ENCODE measurements at regions not wholly inside any gene's neighbourhood (a gene's known extent, or its start where the extent isn't known, plus 50 kb on each side); places are given as distances from the start of the nearest gene placed in this dataset.

DNA sequence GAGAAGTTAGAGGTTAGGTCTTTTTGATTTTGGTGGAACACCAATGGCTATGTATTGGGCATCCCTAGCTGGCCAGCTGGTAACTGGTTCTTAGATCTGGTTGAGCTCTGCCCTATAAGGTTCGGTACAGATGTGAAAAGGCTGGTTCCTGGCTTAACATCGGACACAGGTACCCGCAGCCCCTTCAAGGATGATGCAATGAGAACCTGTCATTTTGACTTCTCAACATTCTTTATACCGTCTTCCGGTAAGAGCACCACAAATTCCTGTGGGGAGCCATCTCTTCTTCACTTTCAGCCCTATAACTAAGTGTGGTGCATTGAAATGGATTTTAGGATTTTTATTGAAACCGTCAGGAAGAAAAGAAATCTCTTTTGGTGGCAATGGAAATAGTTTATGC is 222.8 kb downstream of the ADAMTS9 start:
- WGBS, 2 donors, result 94 to 99% methylated on average over 6 of the region's 6 CpGs
- intact Hi-C loops (cut with DNase I; ENCODE audit: low total_unique reads), result no loop called here
- H3K4me3 ChIP-seq (ENCODE audit: low read depth, poor library complexity, severe bottlenecking), result no peak overlapping the region
- no peak for DNase-seq (ENCODE audit: low spot score in 2 of 2)
- TF ChIP-seq POLR2A (IDR thresholded peaks at IDR 0.05), result no peak
- TF ChIP-seq, protein P1, sequence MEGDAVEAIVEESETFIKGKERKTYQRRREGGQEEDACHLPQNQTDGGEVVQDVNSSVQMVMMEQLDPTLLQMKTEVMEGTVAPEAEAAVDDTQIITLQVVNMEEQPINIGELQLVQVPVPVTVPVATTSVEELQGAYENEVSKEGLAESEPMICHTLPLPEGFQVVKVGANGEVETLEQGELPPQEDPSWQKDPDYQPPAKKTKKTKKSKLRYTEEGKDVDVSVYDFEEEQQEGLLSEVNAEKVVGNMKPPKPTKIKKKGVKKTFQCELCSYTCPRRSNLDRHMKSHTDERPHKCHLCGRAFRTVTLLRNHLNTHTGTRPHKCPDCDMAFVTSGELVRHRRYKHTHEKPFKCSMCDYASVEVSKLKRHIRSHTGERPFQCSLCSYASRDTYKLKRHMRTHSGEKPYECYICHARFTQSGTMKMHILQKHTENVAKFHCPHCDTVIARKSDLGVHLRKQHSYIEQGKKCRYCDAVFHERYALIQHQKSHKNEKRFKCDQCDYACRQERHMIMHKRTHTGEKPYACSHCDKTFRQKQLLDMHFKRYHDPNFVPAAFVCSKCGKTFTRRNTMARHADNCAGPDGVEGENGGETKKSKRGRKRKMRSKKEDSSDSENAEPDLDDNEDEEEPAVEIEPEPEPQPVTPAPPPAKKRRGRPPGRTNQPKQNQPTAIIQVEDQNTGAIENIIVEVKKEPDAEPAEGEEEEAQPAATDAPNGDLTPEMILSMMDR (IDR thresholded peaks at IDR 0.05), result no peak

DNA sequence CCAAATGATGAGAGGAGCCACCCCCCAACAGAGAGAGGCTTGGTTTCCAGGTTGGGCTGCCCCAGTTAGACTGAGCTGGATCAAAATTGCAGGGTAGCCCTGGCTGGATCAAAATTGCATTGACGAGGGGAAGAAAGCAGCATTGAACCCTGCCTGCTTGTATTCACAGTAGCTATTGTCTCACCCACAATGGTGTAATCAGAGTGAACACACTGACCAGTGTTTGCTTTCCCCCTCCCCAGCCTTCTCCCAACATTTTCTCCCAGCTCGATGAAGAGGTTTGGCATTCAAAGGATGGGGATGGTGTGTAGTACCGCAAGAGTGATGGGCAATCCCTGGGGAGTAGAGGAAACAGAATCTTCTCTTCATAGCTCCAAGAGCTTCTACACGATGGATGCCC is 223.8 kb downstream of the ADAMTS9 start:
- intact Hi-C loops (cut with DNase I; ENCODE audit: low total_unique reads), result no loop called here
- WGBS, 2 donors, result 87 to 95% methylated on average over 4 of the region's 4 CpGs
- no peak overlapping the region for H3K4me3 ChIP-seq (ENCODE audit: low read depth, poor library complexity, severe bottlenecking)
- DNase-seq (ENCODE audit: low spot score in 2 of 2), result no peak
- TF ChIP-seq POLR2A (IDR thresholded peaks at IDR 0.05), result no peak
- TF ChIP-seq, protein P1 (IDR thresholded peaks at IDR 0.05), result no peak

DNA sequence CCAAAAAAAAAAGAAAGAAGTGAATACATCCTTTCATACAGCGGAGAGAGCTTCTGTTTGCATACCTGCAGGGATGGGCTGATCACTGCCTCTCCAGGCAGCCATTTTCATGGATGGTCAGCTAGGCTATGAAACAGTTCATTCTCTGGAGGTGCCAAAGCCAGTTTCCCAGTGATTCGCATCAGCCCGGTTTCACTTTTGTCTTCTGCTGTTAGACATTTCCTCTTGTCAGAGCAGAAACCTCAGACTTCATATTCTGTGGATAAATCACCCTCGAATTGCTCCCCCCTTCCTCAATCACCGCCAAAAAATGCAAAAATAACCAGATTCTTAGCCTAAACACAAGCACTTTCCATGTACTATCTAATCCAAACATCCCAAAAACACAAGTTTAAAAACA is 225.6 kb downstream of the ADAMTS9 start:
- intact Hi-C loops (cut with DNase I; ENCODE audit: low total_unique reads), result no loop called here
- 56 to 63% methylated on average over 5 of the region's 5 CpGs for WGBS, 2 donors
- TF ChIP-seq POLR2A (IDR thresholded peaks at IDR 0.05), result no peak
- TF ChIP-seq, protein P1 (IDR thresholded peaks at IDR 0.05), result no peak

DNA sequence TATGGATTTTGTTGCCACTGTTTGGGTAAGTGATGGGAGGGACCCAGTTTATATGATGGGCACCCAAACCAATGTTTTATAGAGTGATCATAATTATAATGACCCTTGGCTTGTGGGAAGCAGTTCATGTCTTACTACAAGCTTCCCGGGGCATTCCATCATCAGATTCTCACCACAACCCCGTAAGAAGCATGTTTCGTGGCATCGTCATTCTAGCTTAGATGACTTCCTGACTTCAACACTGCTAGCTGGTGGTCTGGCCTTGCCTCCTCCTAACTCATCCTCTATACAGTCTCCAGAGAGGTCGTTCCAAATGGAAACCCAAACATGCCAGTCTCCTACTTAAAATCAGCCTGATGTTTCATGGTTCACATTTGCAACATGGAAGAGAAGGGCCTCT is 226.9 kb downstream of the ADAMTS9 start:
- DNase-seq (ENCODE audit: low spot score in 2 of 2), result no peak
- intact Hi-C loops (cut with DNase I; ENCODE audit: low total_unique reads), result no loop called here
- H3K4me3 ChIP-seq (ENCODE audit: low read depth, poor library complexity, severe bottlenecking), result no peak overlapping the region
- TF ChIP-seq POLR2A (IDR thresholded peaks at IDR 0.05), result no peak
- TF ChIP-seq, protein P1 (IDR thresholded peaks at IDR 0.05), result no peak
- 83% methylated on average over 5 of the region's 5 CpGs for WGBS, 2 donors

More for the DNA sequence above, 225.6 kb downstream of the ADAMTS9 start:
- no peak for DNase-seq (ENCODE audit: low spot score in 2 of 2)
- H3K4me3 ChIP-seq (ENCODE audit: low read depth, poor library complexity, severe bottlenecking), result no peak overlapping the region

DNA sequence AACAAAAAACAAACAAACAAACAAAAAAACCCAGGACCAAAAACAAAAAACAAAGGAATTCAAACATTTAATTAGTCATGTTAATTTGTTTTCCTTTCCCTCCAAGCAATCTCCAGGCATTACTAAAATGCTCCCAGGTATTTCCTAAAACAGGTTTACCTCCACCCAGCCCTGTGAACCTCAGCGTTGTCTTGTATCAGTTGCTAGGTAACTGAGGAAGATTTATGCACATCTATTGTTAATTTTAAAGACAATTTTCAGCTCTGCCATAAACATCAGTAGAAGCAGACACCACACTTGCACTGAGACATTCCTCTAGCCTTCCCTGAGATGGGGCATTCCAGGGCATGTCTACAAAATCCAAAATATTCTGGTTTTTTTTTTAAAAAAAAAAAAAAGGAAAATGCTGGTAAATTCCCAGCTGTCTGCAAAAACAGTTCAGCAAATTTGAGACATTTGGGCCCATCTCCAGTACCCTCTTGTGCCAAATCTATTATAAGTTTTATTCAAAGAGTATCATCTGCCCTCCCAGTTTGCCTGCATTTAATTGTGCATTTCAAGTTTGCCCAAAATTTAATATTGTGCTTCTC is 227.6 kb downstream of the ADAMTS9 start:
- DNase-seq (ENCODE audit: low spot score in 2 of 2), result no peak
- no peak overlapping the region for H3K4me3 ChIP-seq (ENCODE audit: low read depth, poor library complexity, severe bottlenecking)
- intact Hi-C loops (cut with DNase I; ENCODE audit: low total_unique reads), result no loop called here
- WGBS, 2 donors, result 30 to 31% methylated on average over 1 of the region's 1 CpG
- TF ChIP-seq POLR2A (IDR thresholded peaks at IDR 0.05), result no peak
- TF ChIP-seq, protein P1 (IDR thresholded peaks at IDR 0.05), result no peak

DNA sequence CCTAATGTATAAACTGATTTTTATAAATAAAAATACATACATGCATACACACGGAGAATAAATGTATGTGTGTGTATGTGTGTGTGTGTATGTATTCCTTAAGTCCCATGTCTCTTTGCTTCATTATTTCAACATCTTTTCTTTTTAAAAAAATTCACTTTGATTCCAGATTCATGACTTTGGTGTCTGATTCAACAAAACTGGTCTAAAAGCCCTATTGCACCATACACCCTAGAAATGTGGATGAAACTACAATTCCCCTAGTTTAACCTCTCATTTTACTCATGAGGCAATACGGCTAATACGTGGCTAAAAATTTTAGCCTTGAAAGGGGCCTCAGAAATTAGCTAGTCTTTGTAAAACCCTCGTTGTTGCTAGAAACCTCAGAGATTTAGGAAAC is 228.1 kb downstream of the ADAMTS9 start:
- DNase-seq (ENCODE audit: low spot score in 2 of 2), result no peak
- intact Hi-C loops (cut with DNase I; ENCODE audit: low total_unique reads), result no loop called here
- WGBS, 2 donors, result 75 to 78% methylated on average over 4 of the region's 4 CpGs
- no peak overlapping the region for H3K4me3 ChIP-seq (ENCODE audit: low read depth, poor library complexity, severe bottlenecking)
- TF ChIP-seq POLR2A (IDR thresholded peaks at IDR 0.05), result no peak
- TF ChIP-seq, protein P1 (IDR thresholded peaks at IDR 0.05), result no peak
